ENCODE measurements at regions not wholly inside any gene's neighbourhood (a gene's known extent, or its start where the extent isn't known, plus 50 kb on each side); places are given as distances from the start of the nearest gene placed in this dataset.

DNA sequence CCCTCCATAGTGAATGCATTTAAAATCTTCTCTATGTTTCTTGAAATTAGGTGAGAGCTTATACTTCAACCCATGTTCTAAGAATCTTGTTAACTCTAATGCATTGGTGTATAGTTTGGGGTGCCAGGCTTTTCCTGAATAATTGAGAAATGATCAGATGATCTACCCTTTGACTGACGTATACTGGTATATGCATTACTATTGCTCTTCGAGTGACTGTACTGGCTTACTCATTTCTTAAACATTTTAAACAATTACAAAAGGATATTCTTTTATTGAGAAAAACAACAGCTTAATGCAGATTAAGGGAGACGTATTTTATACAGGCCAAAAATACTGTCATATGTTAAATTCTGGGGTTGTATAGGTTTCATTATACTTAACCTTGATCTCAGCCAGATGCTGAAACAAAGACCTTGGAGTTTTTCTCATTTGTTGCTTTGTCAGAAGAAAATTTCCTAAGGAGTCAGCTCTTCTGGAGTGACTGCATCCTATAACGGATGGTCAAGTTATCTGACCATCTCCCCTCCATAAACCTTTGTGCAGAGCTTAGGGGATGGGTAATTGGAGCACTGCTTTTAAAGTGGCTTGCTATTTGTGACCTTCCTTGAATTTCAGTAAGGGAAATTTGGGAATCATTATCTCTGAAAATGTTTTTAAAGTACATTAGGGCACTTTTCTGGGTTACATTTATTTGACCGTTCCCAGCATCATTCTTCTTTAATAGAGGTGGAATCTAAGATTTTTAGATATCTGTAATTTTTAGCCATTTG lies 507.6 kb downstream of the PCNX1 start:
- no peak overlapping the region for H3K27ac ChIP-seq (ENCODE audit: low read depth, low read length, poor library complexity, severe bottlenecking)
- ChIA-PET CTCF (ENCODE audit: unreplicated experiment) (no interaction called here), POLR2A (interaction anchor here (0.6 kb wide), 1 partner anchor 300 kb away, joined by 6 read pairs; no protein-coding TSS in a partner anchor)
- H3K4me2 ChIP-seq (ENCODE audit: low read length), result no peak overlapping the region
- no peaks in the 10 kb centered on the region for H4K20me1 ChIP-seq (ENCODE audit: insufficient read depth, low read length)
- H3K9me3 ChIP-seq (ENCODE audit: low read length), result no peaks in the 10 kb centered on the region
- no TSS peak for BruUV-seq (replicated peaks)
- no peak overlapping the region for H2AFZ ChIP-seq (ENCODE audit: low read length)
- H3K9me2 ChIP-seq (ENCODE audit: insufficient read depth, low read length), result no peaks in the 10 kb centered on the region
- no peaks in the 10 kb centered on the region for H3K4me1 ChIP-seq (ENCODE audit: insufficient read depth, low read length, poor library complexity, severe bottlenecking)
- intact Hi-C loops (cut with micrococcal nuclease; ENCODE audit: unreplicated experiment), result no loop called here
- H3K36me3 ChIP-seq (ENCODE audit: insufficient read depth, low read length), result peaks cover 25% of the 10 kb centered on the region
- H3K4me3 ChIP-seq (ENCODE audit: low read depth, low read length, poor library complexity, severe bottlenecking), result no peak overlapping the region
- DNase-seq (ENCODE audit: low spot score), result no peak
- H3K79me2 ChIP-seq (ENCODE audit: insufficient read depth, low read depth, low read length), result peaks cover 7% of the 10 kb centered on the region; the same call in 1 of the 2 replicates
- TF ChIP-seq, protein P1, sequence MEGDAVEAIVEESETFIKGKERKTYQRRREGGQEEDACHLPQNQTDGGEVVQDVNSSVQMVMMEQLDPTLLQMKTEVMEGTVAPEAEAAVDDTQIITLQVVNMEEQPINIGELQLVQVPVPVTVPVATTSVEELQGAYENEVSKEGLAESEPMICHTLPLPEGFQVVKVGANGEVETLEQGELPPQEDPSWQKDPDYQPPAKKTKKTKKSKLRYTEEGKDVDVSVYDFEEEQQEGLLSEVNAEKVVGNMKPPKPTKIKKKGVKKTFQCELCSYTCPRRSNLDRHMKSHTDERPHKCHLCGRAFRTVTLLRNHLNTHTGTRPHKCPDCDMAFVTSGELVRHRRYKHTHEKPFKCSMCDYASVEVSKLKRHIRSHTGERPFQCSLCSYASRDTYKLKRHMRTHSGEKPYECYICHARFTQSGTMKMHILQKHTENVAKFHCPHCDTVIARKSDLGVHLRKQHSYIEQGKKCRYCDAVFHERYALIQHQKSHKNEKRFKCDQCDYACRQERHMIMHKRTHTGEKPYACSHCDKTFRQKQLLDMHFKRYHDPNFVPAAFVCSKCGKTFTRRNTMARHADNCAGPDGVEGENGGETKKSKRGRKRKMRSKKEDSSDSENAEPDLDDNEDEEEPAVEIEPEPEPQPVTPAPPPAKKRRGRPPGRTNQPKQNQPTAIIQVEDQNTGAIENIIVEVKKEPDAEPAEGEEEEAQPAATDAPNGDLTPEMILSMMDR (conservative IDR thresholded peaks at IDR 0.05; ENCODE audit: low read length), result no peak
- no peak for TF ChIP-seq EZH2phosphoT487 (IDR thresholded peaks at IDR 0.05; ENCODE audit: borderline replicate concordance, low read depth, low read length)

DNA sequence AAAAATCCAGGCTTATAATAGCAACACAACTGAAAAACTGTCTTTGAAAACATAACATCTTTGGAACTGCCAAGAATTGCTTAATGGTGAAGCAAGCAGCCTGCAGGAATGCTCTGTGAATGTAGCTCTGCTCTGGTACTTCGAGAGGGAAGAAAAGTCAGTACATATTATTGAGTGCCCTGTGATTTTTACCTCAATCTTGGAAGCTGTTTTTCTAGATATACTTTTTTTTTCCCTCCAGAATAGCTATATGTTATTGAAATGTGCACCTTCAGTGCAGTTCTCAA lies 508.1 kb downstream of the PCNX1 start:
- intact Hi-C loops (cut with micrococcal nuclease; ENCODE audit: unreplicated experiment), result no loop called here
- H3K9me2 ChIP-seq (ENCODE audit: insufficient read depth, low read length), result no peaks in the 10 kb centered on the region
- no peaks in the 10 kb centered on the region for H3K4me1 ChIP-seq (ENCODE audit: insufficient read depth, low read length, poor library complexity, severe bottlenecking)
- no peak overlapping the region for H3K4me3 ChIP-seq (ENCODE audit: low read depth, low read length, poor library complexity, severe bottlenecking)
- ChIA-PET POLR2A (no interaction called here), CTCF (ENCODE audit: unreplicated experiment) (no interaction called here)
- peaks cover 7% of the 10 kb centered on the region; the same call in 1 of the 2 replicates for H3K79me2 ChIP-seq (ENCODE audit: insufficient read depth, low read depth, low read length)
- no peaks in the 10 kb centered on the region for H4K20me1 ChIP-seq (ENCODE audit: insufficient read depth, low read length)
- peaks cover 25% of the 10 kb centered on the region for H3K36me3 ChIP-seq (ENCODE audit: insufficient read depth, low read length)
- BruUV-seq (replicated peaks), result no TSS peak
- H2AFZ ChIP-seq (ENCODE audit: low read length), result no peak overlapping the region
- H3K27ac ChIP-seq (ENCODE audit: low read depth, low read length, poor library complexity, severe bottlenecking), result no peak overlapping the region
- no peaks in the 10 kb centered on the region for H3K9me3 ChIP-seq (ENCODE audit: low read length)
- no peak for TF ChIP-seq EZH2phosphoT487 (IDR thresholded peaks at IDR 0.05; ENCODE audit: borderline replicate concordance, low read depth, low read length)
- TF ChIP-seq, protein P1 (conservative IDR thresholded peaks at IDR 0.05; ENCODE audit: low read length), result no peak
- no peak for DNase-seq (ENCODE audit: low spot score)
- no peak overlapping the region for H3K4me2 ChIP-seq (ENCODE audit: low read length)

DNA sequence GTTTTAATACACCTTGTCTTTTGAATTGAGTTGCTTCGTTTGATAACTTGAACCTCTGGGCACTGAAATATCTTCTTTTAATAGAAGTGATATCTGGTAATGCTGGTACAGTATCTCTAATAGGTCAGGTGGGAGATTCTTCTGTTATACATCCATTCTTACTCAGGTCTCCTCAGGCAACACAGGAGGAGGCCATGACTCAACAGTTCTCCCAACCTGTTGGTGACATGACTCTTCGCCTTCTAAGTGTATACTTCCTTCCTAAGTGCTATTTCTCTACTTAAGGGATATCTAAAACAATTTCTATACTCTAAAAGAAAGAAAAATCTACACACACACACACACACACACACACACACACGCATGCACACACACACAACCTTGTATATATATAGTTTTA lies 509.1 kb downstream of the PCNX1 start:
- H3K79me2 ChIP-seq (ENCODE audit: insufficient read depth, low read depth, low read length), result peaks cover 7% of the 10 kb centered on the region; the same call in 1 of the 2 replicates
- intact Hi-C loops (cut with micrococcal nuclease; ENCODE audit: unreplicated experiment), result no loop called here

More for the DNA sequence above, 509.1 kb downstream of the PCNX1 start:
- Histone ChIP-seq H3K4me2 (ENCODE audit: low read length) (no peak overlapping the region), H3K9me2 (ENCODE audit: insufficient read depth, low read length) (no peaks in the 10 kb centered on the region), H3K36me3 (ENCODE audit: insufficient read depth, low read length) (peaks cover 25% of the 10 kb centered on the region), H2AFZ (ENCODE audit: low read length) (no peak overlapping the region), H3K27ac (ENCODE audit: low read depth, low read length, poor library complexity, severe bottlenecking) (no peak overlapping the region), H3K4me3 (ENCODE audit: low read depth, low read length, poor library complexity, severe bottlenecking) (no peak overlapping the region), H4K20me1 (ENCODE audit: insufficient read depth, low read length) (no peaks in the 10 kb centered on the region), H3K4me1 (ENCODE audit: insufficient read depth, low read length, poor library complexity, severe bottlenecking) (no peaks in the 10 kb centered on the region), H3K9me3 (ENCODE audit: low read length) (no peaks in the 10 kb centered on the region)
- DNase-seq (ENCODE audit: low spot score), result no peak
- ChIA-PET POLR2A (no interaction called here), CTCF (ENCODE audit: unreplicated experiment) (no interaction called here)
- TF ChIP-seq, protein P1 (conservative IDR thresholded peaks at IDR 0.05; ENCODE audit: low read length), result no peak
- no peak for TF ChIP-seq EZH2phosphoT487 (IDR thresholded peaks at IDR 0.05; ENCODE audit: borderline replicate concordance, low read depth, low read length)
- BruUV-seq (replicated peaks), result no TSS peak
